Heart left ventricle (tissue), 16 donors: ENCODE measurements at regions not wholly inside any gene's neighbourhood (a gene's known extent, or its start where the extent isn't known, plus 50 kb on each side); places are given as distances from the start of the nearest gene placed in this dataset.
"Not testable (repeated sequence)": the region's sequence is repeated elsewhere in the genome, so short reads cannot be mapped to it uniquely, and the experiment has no call there.

Experiments used
- ATAC-seq, 4 donors: fragments of 200-7000 bp; cut with Tn5 transposase; one replicate each; pipeline ENCODE4 v1.9.1; 2020 to 2022; ENCODE audit warnings: moderate library complexity in 4 of 4, mild to moderate bottlenecking in 3 of 4, moderate number of reproducible peaks in 1 of 4
- DNase-seq, 5 donors: peaks; one replicate each; pipeline ENCODE4 v3.0.0-alpha.2; 2020
- H3K27ac ChIP-seq, 12 donors: fragments of 200-600 bp; sonication (generic) in 4 of 12; one replicate each; pipeline versions ENCODE4 v1.5.0 to v1.8.0; 2016 to 2022; ENCODE audit warnings: mild to moderate bottlenecking in 2 of 12
- H3K27me3 ChIP-seq, 9 donors: fragments of 200-600 bp; sonication (generic) in 2 of 9; one replicate each; pipeline versions ENCODE4 v1.5.1 to v1.8.0; 2016 to 2022; ENCODE audit warnings: mild to moderate bottlenecking in 3 of 9
- H3K36me3 ChIP-seq, 9 donors: fragments of 200-600 bp; sonication (generic) in 2 of 9; one replicate each; pipeline versions ENCODE4 v1.5.0 to v1.8.0; 2018 to 2022; ENCODE audit warnings: mild to moderate bottlenecking in 2 of 9
- H3K4me1 ChIP-seq, 12 donors: fragments of 200-600 bp; sonication (generic) in 4 of 12; one replicate each; pipeline versions ENCODE4 v1.5.0 to v1.8.0; 2016 to 2022; ENCODE audit warnings: mild to moderate bottlenecking in 3 of 12
- H3K4me3 ChIP-seq, 12 donors: fragments of 200-600 bp; sonication (generic) in 4 of 12; one replicate each; pipeline versions ENCODE4 v1.5.0 to v1.8.0; 2017 to 2022; ENCODE audit warnings: mild to moderate bottlenecking in 9 of 12, moderate library complexity in 4 of 12
- H3K9me3 ChIP-seq, 12 donors: fragments of 200-600 bp; sonication (generic) in 4 of 12; one replicate each; pipeline versions ENCODE4 v1.5.0 to v1.8.0; 2016 to 2022; ENCODE audit warnings: mild to moderate bottlenecking in 1 of 12
- CTCF ChIP-seq, 12 donors: fragments of 200-600 bp; sonication (generic) in 4 of 12; IDR thresholded peaks; one replicate each; pipeline versions ENCODE4 v1.5.0 to v1.8.0; 2018 to 2022; ENCODE audit warnings: antibody characterized with exemption in 12 of 12, mild to moderate bottlenecking in 5 of 12
- POLR2A ChIP-seq, 2 donors: fragments of 450-650 bp; IDR thresholded peaks; one replicate each; pipeline ENCODE4 v1.6.1; 2017; ENCODE audit warnings: antibody characterized with exemption in 2 of 2, mild to moderate bottlenecking in 2 of 2, moderate library complexity in 2 of 2
- WGBS, 4 donors: extraction: QIAGEN DNeasy Blood & Tissue Kit in 2 of 4; methylation state at CpG; one replicate each; pipeline versions ENCODE4 v1.1.5 to v1.1.7; 2013 to 2018; 5-methylcytosine and 5-hydroxymethylcytosine counted together
- intact Hi-C, 10 donors: fragments of 100-400 bp; cut with DNase I; formaldehyde crosslinking; loops; one replicate each; pipeline versions ENCODE4 v1.11.1 to v1.14.2; 2022
- donor health status: ischemic (EF 13 %, LVEDD 7.1; RV severe dilation, severe dysfunction).
- donor health status: healthy with polysubstance abuse.
- donor health status: DM: no; HTN: yes; CAD: no.
- donor health status: DM: no; HTN: no; CAD: no.
- donor health status: ischemic (EF 25% LVEDD 6.9; RV normal size, moderate dysfunction).
- donor health status: ischemic (EF 25% LVEDD 5.7; RV mildly dilated, moderate dysfunction).
- donor health status: healthy.
- donor health status: DM: yes; HTN: yes; CAD: no.
- donor health status: ischemic (EF 35%, LVEDD 5.7; RV mildly dilated, moderate dysfunction).
- donor health status: nonischemic (EF 11% LVEDD 7.7; RV severe dilation, severe dysfunction).
- donor health status: DM: yes; HTN: yes; CAD: no.
- donor health status: PGD.
- donor health status: ischemic (EF 29% LVEDD 5.4; RV normal size, mild dysfunction).
- donor health status: nonischemic (EF 23%, LVEDD 6.1; RV moderate dilation, normal function).

DNA sequence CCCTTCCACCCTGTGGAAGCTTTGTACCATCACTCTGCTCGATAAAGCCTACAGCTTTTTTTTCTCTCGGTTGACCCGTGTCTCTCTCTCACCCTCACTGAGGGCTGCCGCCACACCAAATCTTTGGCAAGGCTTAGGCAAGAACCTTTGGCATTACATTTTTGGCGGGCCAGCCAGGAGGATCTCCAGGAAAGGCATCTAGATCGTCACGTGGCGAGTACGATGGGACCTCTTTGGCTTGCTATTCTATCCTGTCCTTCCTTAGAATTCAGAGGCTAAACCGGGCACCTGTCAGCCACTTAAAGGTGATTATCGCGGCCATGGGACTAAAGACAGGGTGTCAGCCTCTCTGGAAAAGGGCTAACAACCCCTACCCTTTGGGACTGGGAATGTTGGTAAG, 96.2 kb downstream of the UGT2B28 start:
- no peak for TF ChIP-seq CTCF (IDR thresholded peaks at IDR 0.05)
- H3K4me1 ChIP-seq, result no peaks in the 10 kb centered on the region
- 89 to 94% (median 91%) methylated on average over 12 of the region's 12 CpGs for WGBS, 4 donors
- H3K27me3 ChIP-seq, result no peaks in the 10 kb centered on the region
- H3K9me3 ChIP-seq, result peaks cover 0 to 3% (median 0%) of the 10 kb centered on the region in 12 donors
- intact Hi-C loops, result no loop called here
- H3K4me3 ChIP-seq, result no peak overlapping the region
- no peaks in the 10 kb centered on the region for H3K36me3 ChIP-seq
- DNase-seq (no peak), ATAC-seq (no peak)
- no peak overlapping the region for H3K27ac ChIP-seq

- no peaks in the 10 kb centered on the region for H3K36me3 ChIP-seq
- WGBS, 4 donors, result 72 to 91% (median 87%) methylated on average over 7 of the region's 7 CpGs
- H3K27ac ChIP-seq, result no peak overlapping the region
- DNase-seq, result no peak
- intact Hi-C loops, result no loop called here
- H3K4me1 ChIP-seq, result no peaks in the 10 kb centered on the region
- TF ChIP-seq POLR2A (IDR thresholded peaks at IDR 0.05), result no peak
- TF ChIP-seq CTCF (IDR thresholded peaks at IDR 0.05), result no peak
- no peaks in the 10 kb centered on the region for H3K27me3 ChIP-seq
- no peak for ATAC-seq
- H3K4me3 ChIP-seq, result no peak overlapping the region
- peaks cover 0 to 3% (median 0%) of the 10 kb centered on the region in 12 donors for H3K9me3 ChIP-seq
Measured at GRCh38 chr4:69377562-69377961, 97.3 kb downstream of the UGT2B28 start.

DNA sequence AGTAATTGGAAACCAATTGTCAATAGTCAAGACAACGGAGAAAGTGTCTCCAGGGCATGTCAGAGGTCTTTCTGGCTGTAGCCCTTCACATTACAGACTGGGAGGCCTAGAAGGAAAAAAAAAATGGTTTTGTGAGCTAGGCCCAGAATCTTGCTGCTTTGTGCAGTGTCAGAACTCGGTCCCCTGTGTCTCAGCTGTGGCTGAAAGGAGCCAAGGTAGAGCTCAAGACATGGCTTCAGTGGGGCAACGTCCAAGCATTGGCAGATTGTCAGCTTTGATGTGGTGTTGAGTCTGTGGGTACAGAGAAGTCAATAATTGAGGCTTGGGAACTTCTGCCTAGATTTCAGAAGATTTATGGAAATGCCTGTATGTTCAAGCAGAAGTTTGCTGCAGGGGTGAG, 103.0 kb downstream of the UGT2B28 start:
- no peak overlapping the region for H3K4me3 ChIP-seq
- DNase-seq, result no peak
- ATAC-seq, result no peak
- no peaks in the 10 kb centered on the region for H3K4me1 ChIP-seq
- no peaks in the 10 kb centered on the region for H3K9me3 ChIP-seq
- TF ChIP-seq POLR2A (IDR thresholded peaks at IDR 0.05), result no peak
- no peak for TF ChIP-seq CTCF (IDR thresholded peaks at IDR 0.05)
- H3K27ac ChIP-seq, result no peak overlapping the region
- intact Hi-C loops, result loop anchor here in 1 of 10 donors (10.0 kb wide), 1 partner anchor 128 kb away; no protein-coding TSS in a partner anchor
- no peaks in the 10 kb centered on the region for H3K36me3 ChIP-seq
- WGBS, 4 donors, result 39 to 51% (median 44%) methylated on average over 3 of the region's 3 CpGs
- no peaks in the 10 kb centered on the region for H3K27me3 ChIP-seq

GRCh38 chr4:69389111-69389510, 106.6 kb downstream of the UGT2B4 start:
- not testable (repeated sequence) for H3K4me1 ChIP-seq, ATAC-seq, H3K27ac ChIP-seq, H3K27me3 ChIP-seq, H3K9me3 ChIP-seq, H3K4me3 ChIP-seq, H3K36me3 ChIP-seq, DNase-seq
- intact Hi-C loops, result loop anchor here in 1 of 10 donors (10.0 kb wide), 1 partner anchor 134 kb away; no protein-coding TSS in a partner anchor
- 63 to 71% (median 68%) methylated on average over 4 of the region's 4 CpGs for WGBS, 4 donors

DNA sequence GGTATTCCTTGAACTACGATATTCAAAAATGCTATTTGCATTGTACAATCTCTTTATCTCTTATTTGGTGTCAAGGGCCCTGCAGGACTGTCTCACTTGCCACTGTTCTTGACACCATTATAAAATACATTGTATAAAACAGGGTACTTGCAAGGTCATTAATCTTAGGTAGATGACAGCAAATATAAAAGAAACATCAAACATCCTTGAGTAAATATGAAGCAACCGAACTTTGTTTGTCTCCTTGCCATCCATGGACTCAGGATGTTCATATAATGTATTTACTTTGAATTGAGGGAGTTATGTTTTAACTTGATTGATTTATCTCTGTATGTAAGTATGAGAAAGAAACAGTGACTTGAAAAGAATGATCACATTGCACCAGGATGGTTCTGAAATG, 87.3 kb downstream of the UGT2B4 start:
- no peaks in the 10 kb centered on the region for H3K4me1 ChIP-seq

GRCh38 chr4:69411981-69412380, 83.7 kb downstream of the UGT2B4 start:
- H3K9me3 ChIP-seq, DNase-seq, H3K36me3 ChIP-seq, H3K27me3 ChIP-seq, intact Hi-C loops, H3K27ac ChIP-seq, ATAC-seq, H3K4me1 ChIP-seq, H3K4me3 ChIP-seq: not testable (repeated sequence)

More for the DNA sequence above, 87.3 kb downstream of the UGT2B4 start:
- WGBS, 4 donors, result 77 to 84% (median 81%) methylated on average over 2 of the region's 2 CpGs
- H3K4me3 ChIP-seq, result no peak overlapping the region
- H3K36me3 ChIP-seq, result no peaks in the 10 kb centered on the region
- H3K27me3 ChIP-seq, result no peaks in the 10 kb centered on the region
- no peak overlapping the region for H3K27ac ChIP-seq
- TF ChIP-seq CTCF (IDR thresholded peaks at IDR 0.05) (no peak), POLR2A (IDR thresholded peaks at IDR 0.05) (no peak)
- no peaks in the 10 kb centered on the region for H3K9me3 ChIP-seq
- ATAC-seq (no peak), DNase-seq (no peak)
- intact Hi-C loops, result no loop called here

DNA sequence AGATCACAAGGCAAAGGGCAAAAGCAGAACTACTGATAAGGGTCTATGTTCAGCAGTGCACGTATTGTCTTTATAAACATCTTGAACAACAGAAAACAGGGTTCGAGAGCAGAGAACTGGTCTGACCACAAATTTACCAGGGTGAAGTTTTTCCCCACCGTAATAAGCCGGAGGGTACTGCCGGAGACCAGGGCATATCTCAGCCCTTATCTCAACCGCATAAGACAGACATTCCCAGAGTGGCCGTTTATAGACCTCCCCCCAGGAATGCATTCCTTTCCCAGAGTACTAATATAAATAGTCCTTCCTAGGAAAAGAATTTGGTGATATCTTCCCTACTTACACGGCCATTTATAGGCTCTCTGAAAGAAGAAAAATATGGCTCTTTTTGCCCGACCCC, 71.0 kb downstream of the UGT2B4 start:
- H3K27ac ChIP-seq, ATAC-seq, intact Hi-C loops, DNase-seq, H3K4me1 ChIP-seq, H3K27me3 ChIP-seq, H3K4me3 ChIP-seq, H3K36me3 ChIP-seq: not testable (repeated sequence)
- WGBS, 4 donors, result 73 to 79% (median 74%) methylated on average over 9 of the region's 9 CpGs
- H3K9me3 ChIP-seq, result peaks cover 0 to 16% (median 3%) of the 10 kb centered on the region in 12 donors
